ENCODE measurements at regions not wholly inside any gene's neighbourhood (a gene's known extent, or its start where the extent isn't known, plus 50 kb on each side); places are given as distances from the start of the nearest gene placed in this dataset.

DNA sequence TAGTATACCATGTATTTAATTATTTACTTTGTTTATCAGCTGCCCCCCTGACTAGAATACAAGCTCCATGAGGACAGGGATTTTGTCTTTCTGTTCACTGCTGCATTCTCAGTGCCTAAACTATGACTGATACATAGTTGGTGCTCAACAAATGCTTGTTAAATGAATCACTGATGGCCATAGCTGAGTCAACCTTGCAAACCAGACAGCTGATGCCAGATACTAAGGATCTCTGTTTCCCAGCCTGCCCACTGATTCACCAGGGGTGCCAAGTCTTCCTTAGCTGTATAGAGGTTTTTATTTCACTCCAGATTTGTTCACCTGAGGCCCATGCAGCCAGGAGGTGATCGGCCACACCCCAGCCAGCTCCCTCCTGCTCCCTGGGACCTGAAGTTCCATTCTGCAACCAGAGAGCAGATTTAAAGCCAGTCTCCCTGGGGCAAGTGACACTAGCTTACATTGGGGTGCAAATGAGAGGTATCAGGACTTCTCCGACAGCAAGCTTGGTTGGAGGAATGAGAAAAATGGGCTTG, 92.2 kb downstream of the C1QL2 start:
- H3K4me1 Mint-ChIP-seq = no peaks in the 10 kb centered on the region
- no peak overlapping the region for H3K27ac Mint-ChIP-seq
- no peak overlapping the region for H3K4me3 Mint-ChIP-seq
- ATAC-seq (no peak), DNase-seq (no peak)
- peaks cover 0 to 3% (median 0%) of the 10 kb centered on the region in 9 donors for H3K9me3 Mint-ChIP-seq
- peaks cover 0 to under 1% (median 0%) of the 10 kb centered on the region in 5 donors for H3K27me3 Mint-ChIP-seq
- POLR2A ChIA-PET = no interaction called here
- no peaks in the 10 kb centered on the region for H3K36me3 Mint-ChIP-seq

DNA sequence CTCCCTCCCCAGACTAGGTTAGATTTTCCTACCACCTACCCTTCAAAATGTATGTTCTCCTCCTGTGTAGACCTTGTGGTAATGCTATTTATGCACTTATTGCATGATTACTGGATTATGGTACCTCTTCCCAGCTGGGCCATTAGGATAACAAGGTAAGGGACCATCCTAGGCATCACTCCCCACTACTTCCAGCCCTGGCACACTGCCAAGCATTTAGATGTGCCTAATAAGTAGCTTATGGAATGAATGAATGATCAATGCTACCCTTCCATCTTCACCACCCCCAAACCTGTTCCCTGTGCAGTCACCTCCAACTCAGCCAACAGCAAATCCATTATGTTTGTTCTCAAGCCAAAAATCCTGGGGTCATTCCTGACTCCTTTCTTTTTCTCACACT, 93.4 kb downstream of the C1QL2 start:
- POLR2A ChIA-PET = no interaction called here
- ATAC-seq (no peak), DNase-seq (no peak)
- H3K27me3 Mint-ChIP-seq = peaks cover 0 to 4% (median 0%) of the 10 kb centered on the region in 5 donors
- no peak overlapping the region for H3K4me3 Mint-ChIP-seq
- H3K9me3 Mint-ChIP-seq = peaks cover 0 to 3% (median 0%) of the 10 kb centered on the region in 9 donors
- no peaks in the 10 kb centered on the region for H3K4me1 Mint-ChIP-seq
- H3K27ac Mint-ChIP-seq = no peak overlapping the region
- no peaks in the 10 kb centered on the region for H3K36me3 Mint-ChIP-seq

DNA sequence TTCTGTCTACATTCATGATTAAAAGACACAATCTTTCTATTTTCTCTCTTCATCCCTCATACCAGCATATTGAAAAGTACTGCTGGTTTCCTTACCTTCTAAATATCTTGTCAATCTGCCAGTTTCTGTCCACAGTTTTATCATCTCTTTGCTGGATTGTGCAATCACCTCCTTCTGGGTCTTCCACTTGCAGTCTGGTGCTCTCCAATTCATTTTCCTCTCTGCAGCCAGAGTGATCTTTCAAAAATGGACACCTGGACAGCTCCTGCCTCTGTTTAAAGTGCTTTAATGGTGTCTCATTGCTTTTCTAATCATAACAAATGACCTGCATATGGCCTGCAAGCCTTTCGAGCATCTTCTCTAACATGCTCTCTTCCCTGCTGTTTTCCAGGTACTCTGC, 94.0 kb downstream of the C1QL2 start:
- Mint-ChIP-seq H3K36me3 (no peaks in the 10 kb centered on the region), H3K4me3 (no peak overlapping the region), H3K27ac (no peak overlapping the region), H3K27me3 (peaks cover 0 to 4% (median 0%) of the 10 kb centered on the region in 5 donors), H3K4me1 (no peaks in the 10 kb centered on the region), H3K9me3 (peaks cover 0 to 3% (median 0%) of the 10 kb centered on the region in 9 donors)
- ATAC-seq (no peak), DNase-seq (no peak)
- POLR2A ChIA-PET = no interaction called here

DNA sequence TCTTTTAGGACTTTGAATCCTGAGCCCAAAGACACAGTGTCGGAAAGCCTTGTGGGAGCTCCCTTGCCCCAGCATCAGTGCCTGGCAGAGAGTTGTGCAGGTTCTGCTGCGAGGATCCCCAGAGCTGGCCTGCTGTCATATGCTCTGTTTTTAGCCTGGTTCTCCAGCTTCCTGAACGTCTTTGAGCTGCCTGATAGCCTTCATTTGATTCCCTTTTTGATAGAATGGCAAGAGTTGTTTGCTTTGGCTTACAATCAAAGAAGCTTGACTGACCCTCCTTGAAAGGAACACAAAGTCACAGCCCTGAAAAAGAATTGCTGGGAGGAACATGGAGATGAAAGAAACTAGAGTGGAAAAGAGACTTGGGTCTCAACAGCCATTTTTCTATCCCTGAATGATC, 95.4 kb downstream of the C1QL2 start:
- Mint-ChIP-seq H3K27me3 (peaks cover 0 to 9% (median 0%) of the 10 kb centered on the region in 5 donors), H3K36me3 (no peaks in the 10 kb centered on the region)

DNA sequence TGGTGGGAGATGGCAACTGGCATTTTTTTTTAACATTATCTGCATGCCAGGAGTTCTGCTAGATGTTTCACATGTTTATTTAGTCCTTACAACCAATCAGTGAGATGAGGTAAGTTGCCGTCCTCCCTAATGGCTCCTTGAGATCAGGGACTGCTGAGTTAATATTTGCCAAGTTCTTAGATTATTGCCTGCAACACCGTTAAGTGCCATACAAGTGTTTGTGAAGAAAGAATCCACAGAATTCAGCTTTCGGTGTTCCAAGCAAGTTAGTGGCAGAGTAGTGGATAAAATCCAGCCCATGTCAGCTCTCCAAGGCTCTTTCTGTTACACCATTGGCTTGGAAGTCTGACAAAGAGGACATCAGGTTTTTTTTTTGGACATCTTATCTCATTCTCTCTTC, 95.9 kb downstream of the C1QL2 start:
- Mint-ChIP-seq H3K27ac (no peak overlapping the region), H3K4me3 (no peak overlapping the region), H3K36me3 (no peaks in the 10 kb centered on the region), H3K27me3 (peaks cover 0 to 11% (median 2%) of the 10 kb centered on the region in 5 donors), H3K4me1 (no peaks in the 10 kb centered on the region), H3K9me3 (peaks cover 0 to 3% (median 0%) of the 10 kb centered on the region in 9 donors)
- no peak for DNase-seq
- ATAC-seq = no peak
- POLR2A ChIA-PET = no interaction called here

More for the DNA sequence above, 95.4 kb downstream of the C1QL2 start:
- Mint-ChIP-seq H3K9me3 (peaks cover 0 to 3% (median 0%) of the 10 kb centered on the region in 9 donors), H3K4me1 (no peaks in the 10 kb centered on the region), H3K4me3 (no peak overlapping the region), H3K27ac (no peak overlapping the region)
- DNase-seq = no peak
- no peak for ATAC-seq
- POLR2A ChIA-PET = no interaction called here

DNA sequence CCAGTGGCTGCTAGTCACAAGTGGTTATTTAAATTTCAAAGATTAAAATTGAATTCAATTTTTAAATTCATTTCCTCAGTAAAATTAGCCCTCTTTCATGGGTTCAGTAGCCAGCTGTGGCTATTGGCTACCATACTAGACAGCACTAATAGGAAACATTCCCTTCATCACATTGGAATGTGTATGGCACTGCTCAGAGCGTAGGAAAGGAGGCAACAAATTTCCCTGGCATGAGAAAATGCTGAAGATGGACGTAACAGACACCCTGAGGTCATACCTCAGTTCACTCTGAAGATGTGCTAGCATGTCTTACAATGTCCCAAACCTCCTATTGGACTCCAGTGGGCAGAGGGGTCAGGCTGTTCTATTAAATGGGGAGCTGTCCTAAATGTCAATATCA, 96.4 kb downstream of the C1QL2 start:
- POLR2A ChIA-PET = no interaction called here
- ATAC-seq (no peak), DNase-seq (no peak)
- H3K9me3 Mint-ChIP-seq = peaks cover 0 to 3% (median 0%) of the 10 kb centered on the region in 9 donors
- H3K36me3 Mint-ChIP-seq = no peaks in the 10 kb centered on the region
- H3K4me3 Mint-ChIP-seq = no peak overlapping the region
- no peaks in the 10 kb centered on the region for H3K4me1 Mint-ChIP-seq
- H3K27ac Mint-ChIP-seq = no peak overlapping the region
- H3K27me3 Mint-ChIP-seq = peaks cover 0 to 13% (median 6%) of the 10 kb centered on the region in 5 donors

DNA sequence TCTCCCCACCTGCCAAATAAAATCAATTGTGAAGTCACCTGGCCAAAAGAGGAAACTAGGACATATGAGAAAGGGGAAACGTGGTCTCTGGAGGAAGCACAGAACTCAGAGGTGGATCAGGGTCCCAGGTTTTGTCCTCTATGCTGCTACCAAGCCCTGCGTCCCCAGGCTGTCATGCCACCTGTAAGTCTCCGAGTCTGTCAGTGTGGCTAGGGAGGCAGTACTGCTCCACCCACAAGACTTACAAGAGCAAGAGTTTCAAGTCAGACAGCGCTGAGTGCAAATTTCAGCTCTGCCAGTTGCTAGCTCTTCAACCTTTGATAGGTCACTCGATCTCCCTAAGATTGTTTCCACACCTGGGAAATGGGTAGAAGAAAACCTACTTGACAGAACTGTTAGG, 98.6 kb downstream of the C1QL2 start:
- H3K9me3 Mint-ChIP-seq = peaks cover 0 to 17% (median 3%) of the 10 kb centered on the region in 9 donors
- peaks cover 0 to 18% (median 6%) of the 10 kb centered on the region in 5 donors for H3K27me3 Mint-ChIP-seq
- POLR2A ChIA-PET = no interaction called here
- H3K4me3 Mint-ChIP-seq = no peak overlapping the region
- peaks cover 0 to 2% (median 0%) of the 10 kb centered on the region in 4 donors for H3K4me1 Mint-ChIP-seq
- H3K36me3 Mint-ChIP-seq = peaks cover 0 to 2% (median 0%) of the 10 kb centered on the region in 3 donors
- no peak for ATAC-seq
- no peak for DNase-seq
- no peak overlapping the region for H3K27ac Mint-ChIP-seq

DNA sequence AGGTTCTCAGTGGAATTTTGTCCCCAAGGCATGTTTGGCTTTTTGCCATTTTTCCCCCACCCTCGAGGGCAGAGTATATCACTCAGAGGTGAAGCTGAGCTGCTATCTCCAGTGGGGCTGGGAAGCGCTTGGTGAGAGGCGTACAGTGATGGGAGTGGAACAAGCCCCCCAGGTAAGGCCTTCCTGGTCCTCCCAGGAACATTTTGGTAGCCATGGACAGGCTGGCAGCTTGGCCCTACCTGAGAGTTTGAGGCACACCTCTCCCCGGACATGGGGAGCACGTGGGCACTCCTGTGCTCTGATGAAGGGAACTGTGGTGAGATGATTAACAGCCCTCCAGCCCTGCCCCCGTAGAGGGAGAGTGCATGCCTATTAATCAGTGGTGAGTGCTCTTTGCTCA, 99.3 kb downstream of the C1QL2 start:
- peaks cover 0 to 18% (median 6%) of the 10 kb centered on the region in 5 donors for H3K27me3 Mint-ChIP-seq
- POLR2A ChIA-PET = no interaction called here
- peaks cover 0 to 2% (median 0%) of the 10 kb centered on the region in 3 donors for H3K36me3 Mint-ChIP-seq
- H3K4me1 Mint-ChIP-seq = peaks cover 0 to 2% (median 0%) of the 10 kb centered on the region in 4 donors
- no peak overlapping the region for H3K4me3 Mint-ChIP-seq
- H3K27ac Mint-ChIP-seq = no peak overlapping the region
- H3K9me3 Mint-ChIP-seq = peaks cover 3 to 20% (median 7%) of the 10 kb centered on the region in 9 donors
- no peak for DNase-seq
- ATAC-seq = no peak

DNA sequence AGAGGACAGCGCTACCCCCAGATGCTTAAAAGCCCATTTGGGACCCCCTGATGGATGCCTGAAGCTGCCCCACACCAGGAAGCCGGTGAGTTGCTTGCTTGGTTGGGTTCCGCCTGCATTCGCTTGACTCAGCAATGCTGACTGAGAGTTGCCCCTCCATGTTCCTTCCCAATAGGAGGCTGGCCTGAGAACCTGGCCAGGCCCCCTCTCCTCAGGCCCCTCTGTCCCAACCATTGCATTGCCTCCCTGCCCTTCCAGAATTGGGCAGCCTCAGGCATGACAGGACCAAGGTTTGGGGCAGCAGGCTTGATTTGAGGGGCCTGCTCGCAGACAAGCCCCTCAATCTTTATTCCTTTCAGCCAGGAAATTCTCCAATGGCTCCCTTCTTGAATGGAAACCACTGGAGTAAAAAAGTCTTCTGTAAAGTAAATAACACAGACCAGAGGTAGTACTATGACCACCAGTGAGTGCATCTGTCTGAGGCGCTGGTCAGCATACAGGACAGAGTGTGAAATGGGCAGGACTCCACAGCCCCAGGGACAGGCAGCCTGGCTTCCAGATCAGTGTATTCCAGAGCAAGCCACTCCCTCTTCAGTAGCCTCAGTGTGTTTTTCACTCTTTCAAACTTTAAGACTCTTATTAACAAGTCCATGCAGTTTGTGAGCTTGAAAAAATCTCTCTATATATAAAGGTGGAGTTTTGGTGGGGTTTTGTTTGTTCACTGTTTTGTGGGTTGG, 104.7 kb downstream of the C1QL2 start:
- Mint-ChIP-seq H3K4me3 (no peak overlapping the region), H3K4me1 (peaks cover 0 to 2% (median 0%) of the 10 kb centered on the region in 4 donors), H3K27ac (no peak overlapping the region), H3K9me3 (peaks cover 3 to 24% (median 10%) of the 10 kb centered on the region in 9 donors), H3K36me3 (peaks cover 0 to 2% (median 0%) of the 10 kb centered on the region in 3 donors), H3K27me3 (peaks cover 4 to 44% (median 29%) of the 10 kb centered on the region in 5 donors)
- ATAC-seq (no peak), DNase-seq (no peak)
- POLR2A ChIA-PET = no interaction called here

DNA sequence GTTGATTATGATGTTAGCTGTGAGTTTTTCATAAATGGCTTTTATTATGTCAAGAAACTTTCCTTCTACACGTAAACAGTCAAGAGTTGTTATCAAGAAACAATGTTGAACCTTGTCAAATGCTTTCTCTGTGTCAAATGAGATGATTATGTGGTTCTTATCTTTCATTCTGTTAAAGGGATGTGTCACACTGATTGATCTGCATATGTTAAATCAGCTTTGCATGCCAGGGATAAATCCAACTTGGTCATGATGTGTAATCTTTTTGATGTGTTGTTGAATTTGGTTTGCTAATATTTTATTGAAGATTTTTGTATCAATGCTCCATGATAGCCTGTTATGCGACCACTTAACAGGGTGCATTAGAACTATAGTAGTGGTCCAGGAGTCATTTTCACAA, 107.3 kb downstream of the C1QL2 start:
- no peak for ATAC-seq
- peaks cover 3 to 20% (median 10%) of the 10 kb centered on the region in 9 donors for H3K9me3 Mint-ChIP-seq
- peaks cover 2 to 53% (median 28%) of the 10 kb centered on the region in 5 donors for H3K27me3 Mint-ChIP-seq
- POLR2A ChIA-PET = no interaction called here
- no peak overlapping the region for H3K27ac Mint-ChIP-seq
- DNase-seq = no peak
- H3K4me1 Mint-ChIP-seq = no peaks in the 10 kb centered on the region
- no peak overlapping the region for H3K4me3 Mint-ChIP-seq
- H3K36me3 Mint-ChIP-seq = peaks cover 0 to 2% (median 0%) of the 10 kb centered on the region in 3 donors

DNA sequence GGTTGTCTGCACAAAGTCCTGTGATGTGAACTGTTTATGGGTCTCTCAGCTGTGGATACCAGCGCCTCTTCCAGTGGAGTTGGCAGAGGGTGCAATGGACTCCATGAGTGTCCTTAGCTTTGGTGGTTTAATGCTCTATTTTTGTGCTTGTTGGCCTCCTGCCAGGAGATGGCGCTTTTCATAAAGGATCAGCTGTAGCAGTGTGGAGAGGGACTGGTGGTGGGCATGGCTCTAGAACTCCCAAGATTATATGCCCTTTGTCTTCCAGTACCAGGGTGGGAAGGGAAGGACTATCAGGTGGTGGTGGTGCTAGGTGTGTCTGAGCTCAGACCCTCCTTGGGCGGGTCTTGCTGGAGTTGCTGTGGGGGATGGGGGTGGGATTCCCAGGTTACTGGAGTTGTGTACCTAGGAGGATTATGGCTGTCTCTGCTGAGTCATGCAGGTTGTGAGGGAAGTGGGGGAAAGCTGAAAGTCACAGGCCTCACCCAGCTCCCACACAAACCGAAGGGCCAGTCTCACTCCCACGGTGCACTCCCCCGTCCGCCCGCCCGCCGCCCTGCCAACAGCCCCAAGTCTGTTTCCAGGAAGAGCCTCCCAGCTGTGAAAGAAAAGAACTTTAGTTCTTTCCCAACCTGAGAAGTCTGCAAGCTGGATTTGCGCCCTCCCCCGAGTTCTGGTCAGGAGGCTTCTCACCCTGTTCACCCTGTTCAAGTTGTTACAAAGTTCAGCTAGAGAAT, 108.1 kb downstream of the MARCO start:
- Mint-ChIP-seq H3K36me3 (no peaks in the 10 kb centered on the region), H3K4me3 (no peak overlapping the region), H3K27ac (peak overlapping the region in 1 of 10 donors; percentile 55), H3K27me3 (peaks cover 2 to 51% (median 32%) of the 10 kb centered on the region in 5 donors), H3K9me3 (peaks cover 0 to 15% (median 8%) of the 10 kb centered on the region in 9 donors), H3K4me1 (no peaks in the 10 kb centered on the region)
- DNase-seq (no peak), ATAC-seq (no peak)
- POLR2A ChIA-PET = no interaction called here
